ENCODE measurements at regions not wholly inside any gene's neighbourhood (a gene's known extent, or its start where the extent isn't known, plus 50 kb on each side); places are given as distances from the start of the nearest gene placed in this dataset.

DNA sequence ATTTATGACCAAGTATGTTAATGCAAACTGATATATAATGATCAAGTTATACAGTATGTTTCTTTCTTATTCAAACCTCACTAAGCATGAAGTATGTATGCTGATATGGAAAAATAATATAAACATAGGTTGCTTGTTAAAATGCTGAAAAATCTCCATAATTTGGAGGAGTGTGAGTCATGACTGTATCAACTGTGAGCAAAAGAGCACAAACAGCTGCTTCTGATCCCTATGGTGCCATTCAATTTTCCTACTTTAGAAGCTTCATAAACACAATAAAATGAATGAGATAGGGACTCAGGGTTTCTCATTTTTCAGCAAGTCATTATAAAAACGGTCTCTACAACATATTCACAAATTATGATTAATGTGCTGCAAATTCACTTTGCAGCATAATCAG lies 129.9 kb upstream of the TFPI start:
- H3K4me1 ChIP-seq (ENCODE audit: control insufficient read depth in 4 of 4, insufficient read depth in 4 of 4, low read length in 3 of 4): no peaks in the 10 kb centered on the region
- no peak for TF ChIP-seq RXRA (IDR thresholded peaks at IDR 0.05)
- TF ChIP-seq, protein P1, sequence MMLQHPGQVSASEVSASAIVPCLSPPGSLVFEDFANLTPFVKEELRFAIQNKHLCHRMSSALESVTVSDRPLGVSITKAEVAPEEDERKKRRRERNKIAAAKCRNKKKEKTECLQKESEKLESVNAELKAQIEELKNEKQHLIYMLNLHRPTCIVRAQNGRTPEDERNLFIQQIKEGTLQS (IDR thresholded peaks at IDR 0.05): no peak
- TF ChIP-seq GABPA (IDR thresholded peaks at IDR 0.05 in 1 of 2, conservative IDR thresholded peaks at IDR 0.05 in 1 of 2): no peak
- TF ChIP-seq, protein P2, sequence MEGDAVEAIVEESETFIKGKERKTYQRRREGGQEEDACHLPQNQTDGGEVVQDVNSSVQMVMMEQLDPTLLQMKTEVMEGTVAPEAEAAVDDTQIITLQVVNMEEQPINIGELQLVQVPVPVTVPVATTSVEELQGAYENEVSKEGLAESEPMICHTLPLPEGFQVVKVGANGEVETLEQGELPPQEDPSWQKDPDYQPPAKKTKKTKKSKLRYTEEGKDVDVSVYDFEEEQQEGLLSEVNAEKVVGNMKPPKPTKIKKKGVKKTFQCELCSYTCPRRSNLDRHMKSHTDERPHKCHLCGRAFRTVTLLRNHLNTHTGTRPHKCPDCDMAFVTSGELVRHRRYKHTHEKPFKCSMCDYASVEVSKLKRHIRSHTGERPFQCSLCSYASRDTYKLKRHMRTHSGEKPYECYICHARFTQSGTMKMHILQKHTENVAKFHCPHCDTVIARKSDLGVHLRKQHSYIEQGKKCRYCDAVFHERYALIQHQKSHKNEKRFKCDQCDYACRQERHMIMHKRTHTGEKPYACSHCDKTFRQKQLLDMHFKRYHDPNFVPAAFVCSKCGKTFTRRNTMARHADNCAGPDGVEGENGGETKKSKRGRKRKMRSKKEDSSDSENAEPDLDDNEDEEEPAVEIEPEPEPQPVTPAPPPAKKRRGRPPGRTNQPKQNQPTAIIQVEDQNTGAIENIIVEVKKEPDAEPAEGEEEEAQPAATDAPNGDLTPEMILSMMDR (IDR thresholded peaks at IDR 0.05; ENCODE audit: low read depth, low read length, missing input control): no peak
- no peak overlapping the region for H3K27ac ChIP-seq (ENCODE audit: low read depth in 1 of 2, low read length in 2 of 2)
- H3K27me3 ChIP-seq (ENCODE audit: control insufficient read depth in 4 of 4, insufficient read depth in 4 of 4, low read length in 3 of 4): no peaks in the 10 kb centered on the region
- H3K9me3 ChIP-seq (ENCODE audit: control insufficient read depth in 4 of 4, low read length in 3 of 4): no peaks in the 10 kb centered on the region
- H3K4me3 ChIP-seq (ENCODE audit: low read depth in 1 of 3, low read length in 3 of 3): no peak overlapping the region
- DNase-seq (ENCODE audit: low spot score): no peak
- WGBS: 50% methylated on average over 1 of the region's 1 CpG
- no peaks in the 10 kb centered on the region for H3K36me3 ChIP-seq (ENCODE audit: control insufficient read depth in 4 of 4, insufficient read depth in 3 of 4, low read depth in 1 of 4, low read length in 3 of 4)
- H3K9ac ChIP-seq (ENCODE audit: low read depth in 1 of 2, low read length in 2 of 2): no peak overlapping the region

DNA sequence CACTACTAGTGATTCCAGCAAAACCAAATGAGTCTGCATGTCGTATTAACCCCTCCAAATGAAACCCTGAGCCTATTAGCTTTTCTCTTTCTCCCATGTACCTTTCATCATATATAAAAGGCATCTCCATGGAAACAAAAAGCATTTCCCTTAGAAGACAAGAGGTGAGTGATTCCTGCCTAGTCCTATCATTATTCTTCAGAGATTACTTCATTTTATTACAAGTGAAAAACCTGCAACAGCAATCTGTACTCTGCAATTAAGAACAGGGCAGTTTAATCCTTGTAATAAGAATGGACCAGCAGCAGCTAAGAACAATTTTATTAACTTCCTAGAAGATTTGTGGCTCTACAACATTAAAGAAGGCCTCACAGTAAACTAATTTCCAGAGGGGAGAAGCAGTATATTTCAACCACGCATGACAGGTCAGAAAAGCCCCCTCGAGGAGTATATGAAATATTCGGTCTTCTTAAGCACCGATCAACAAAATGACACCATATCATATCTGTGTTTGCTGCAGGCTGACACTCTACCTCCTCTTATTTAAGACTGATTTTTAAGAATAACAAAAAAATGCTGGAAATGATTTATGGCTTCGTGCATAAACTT lies 132.3 kb upstream of the TFPI start:
- no peak overlapping the region for H3K9ac ChIP-seq (ENCODE audit: low read depth in 1 of 2, low read length in 2 of 2)
- no peaks in the 10 kb centered on the region for H3K9me3 ChIP-seq (ENCODE audit: control insufficient read depth in 4 of 4, low read length in 3 of 4)
- no peaks in the 10 kb centered on the region for H3K4me1 ChIP-seq (ENCODE audit: control insufficient read depth in 4 of 4, insufficient read depth in 4 of 4, low read length in 3 of 4)
- DNase-seq (ENCODE audit: low spot score): no peak
- TF ChIP-seq YY1 (IDR thresholded peaks at IDR 0.05) (no peak), HNF4G (IDR thresholded peaks at IDR 0.05) (no peak), JUND (IDR thresholded peaks at IDR 0.05) (no peak), SP1 (IDR thresholded peaks at IDR 0.05) (no peak)
- H3K27me3 ChIP-seq (ENCODE audit: control insufficient read depth in 4 of 4, insufficient read depth in 4 of 4, low read length in 3 of 4): no peaks in the 10 kb centered on the region
- H3K27ac ChIP-seq (ENCODE audit: low read depth in 1 of 2, low read length in 2 of 2): no peak overlapping the region
- H3K36me3 ChIP-seq (ENCODE audit: control insufficient read depth in 4 of 4, insufficient read depth in 3 of 4, low read depth in 1 of 4, low read length in 3 of 4): no peaks in the 10 kb centered on the region
- H3K4me3 ChIP-seq (ENCODE audit: low read depth in 1 of 3, low read length in 3 of 3): no peak overlapping the region
- 80% methylated on average over 6 of the region's 6 CpGs for WGBS

DNA sequence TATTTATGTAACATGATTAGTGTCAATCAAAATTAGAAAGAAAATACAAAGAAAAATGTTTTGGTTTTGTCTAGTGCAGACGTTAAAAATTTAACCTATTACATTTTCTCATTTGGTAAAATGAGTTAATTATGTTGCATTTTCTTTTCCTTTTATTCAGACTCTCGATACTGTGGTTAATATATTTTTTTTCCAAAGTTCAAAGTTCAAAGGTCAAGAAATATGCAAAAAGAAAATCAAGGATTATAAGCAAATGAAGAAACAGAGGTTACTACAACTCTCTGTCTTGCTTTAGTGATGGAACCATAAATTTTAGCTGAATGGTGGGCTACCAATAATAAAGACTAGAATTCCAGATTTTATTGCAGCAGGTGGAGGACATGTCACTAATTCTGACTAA lies 133.3 kb upstream of the TFPI start:
- TF ChIP-seq, protein P3, sequence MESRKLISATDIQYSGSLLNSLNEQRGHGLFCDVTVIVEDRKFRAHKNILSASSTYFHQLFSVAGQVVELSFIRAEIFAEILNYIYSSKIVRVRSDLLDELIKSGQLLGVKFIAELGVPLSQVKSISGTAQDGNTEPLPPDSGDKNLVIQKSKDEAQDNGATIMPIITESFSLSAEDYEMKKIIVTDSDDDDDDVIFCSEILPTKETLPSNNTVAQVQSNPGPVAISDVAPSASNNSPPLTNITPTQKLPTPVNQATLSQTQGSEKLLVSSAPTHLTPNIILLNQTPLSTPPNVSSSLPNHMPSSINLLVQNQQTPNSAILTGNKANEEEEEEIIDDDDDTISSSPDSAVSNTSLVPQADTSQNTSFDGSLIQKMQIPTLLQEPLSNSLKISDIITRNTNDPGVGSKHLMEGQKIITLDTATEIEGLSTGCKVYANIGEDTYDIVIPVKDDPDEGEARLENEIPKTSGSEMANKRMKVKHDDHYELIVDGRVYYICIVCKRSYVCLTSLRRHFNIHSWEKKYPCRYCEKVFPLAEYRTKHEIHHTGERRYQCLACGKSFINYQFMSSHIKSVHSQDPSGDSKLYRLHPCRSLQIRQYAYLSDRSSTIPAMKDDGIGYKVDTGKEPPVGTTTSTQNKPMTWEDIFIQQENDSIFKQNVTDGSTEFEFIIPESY (IDR thresholded peaks at IDR 0.05): no peak
- TF ChIP-seq, protein P1 (IDR thresholded peaks at IDR 0.05): no peak
- TF ChIP-seq FOXA1 (IDR thresholded peaks at IDR 0.05): no peak
- TF ChIP-seq, protein P2 (IDR thresholded peaks at IDR 0.05; ENCODE audit: low read depth, low read length, missing input control): no peak
- no peak for TF ChIP-seq HNF4G (IDR thresholded peaks at IDR 0.05)
- TF ChIP-seq YY1 (IDR thresholded peaks at IDR 0.05): no peak
- no peak for TF ChIP-seq RXRA (IDR thresholded peaks at IDR 0.05)
- no peak for TF ChIP-seq GABPA (IDR thresholded peaks at IDR 0.05 in 1 of 2, conservative IDR thresholded peaks at IDR 0.05 in 1 of 2)
- TF ChIP-seq HNF4A (conservative IDR thresholded peaks at IDR 0.05): no peak
- no peak for TF ChIP-seq SP1 (IDR thresholded peaks at IDR 0.05)
- TF ChIP-seq JUND (IDR thresholded peaks at IDR 0.05): no peak
- no peak for TF ChIP-seq NR2F2 (IDR thresholded peaks at IDR 0.05)
- TF ChIP-seq FOXA2 (IDR thresholded peaks at IDR 0.05): no peak
- TF ChIP-seq RAD21 (IDR thresholded peaks at IDR 0.05): no peak
- TF ChIP-seq EGR1 (IDR thresholded peaks at IDR 0.05; ENCODE audit: low read depth in 2 of 2): no peak
- TF ChIP-seq, protein P4, sequence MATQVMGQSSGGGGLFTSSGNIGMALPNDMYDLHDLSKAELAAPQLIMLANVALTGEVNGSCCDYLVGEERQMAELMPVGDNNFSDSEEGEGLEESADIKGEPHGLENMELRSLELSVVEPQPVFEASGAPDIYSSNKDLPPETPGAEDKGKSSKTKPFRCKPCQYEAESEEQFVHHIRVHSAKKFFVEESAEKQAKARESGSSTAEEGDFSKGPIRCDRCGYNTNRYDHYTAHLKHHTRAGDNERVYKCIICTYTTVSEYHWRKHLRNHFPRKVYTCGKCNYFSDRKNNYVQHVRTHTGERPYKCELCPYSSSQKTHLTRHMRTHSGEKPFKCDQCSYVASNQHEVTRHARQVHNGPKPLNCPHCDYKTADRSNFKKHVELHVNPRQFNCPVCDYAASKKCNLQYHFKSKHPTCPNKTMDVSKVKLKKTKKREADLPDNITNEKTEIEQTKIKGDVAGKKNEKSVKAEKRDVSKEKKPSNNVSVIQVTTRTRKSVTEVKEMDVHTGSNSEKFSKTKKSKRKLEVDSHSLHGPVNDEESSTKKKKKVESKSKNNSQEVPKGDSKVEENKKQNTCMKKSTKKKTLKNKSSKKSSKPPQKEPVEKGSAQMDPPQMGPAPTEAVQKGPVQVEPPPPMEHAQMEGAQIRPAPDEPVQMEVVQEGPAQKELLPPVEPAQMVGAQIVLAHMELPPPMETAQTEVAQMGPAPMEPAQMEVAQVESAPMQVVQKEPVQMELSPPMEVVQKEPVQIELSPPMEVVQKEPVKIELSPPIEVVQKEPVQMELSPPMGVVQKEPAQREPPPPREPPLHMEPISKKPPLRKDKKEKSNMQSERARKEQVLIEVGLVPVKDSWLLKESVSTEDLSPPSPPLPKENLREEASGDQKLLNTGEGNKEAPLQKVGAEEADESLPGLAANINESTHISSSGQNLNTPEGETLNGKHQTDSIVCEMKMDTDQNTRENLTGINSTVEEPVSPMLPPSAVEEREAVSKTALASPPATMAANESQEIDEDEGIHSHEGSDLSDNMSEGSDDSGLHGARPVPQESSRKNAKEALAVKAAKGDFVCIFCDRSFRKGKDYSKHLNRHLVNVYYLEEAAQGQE (IDR thresholded peaks at IDR 0.05): no peak
- no peak for TF ChIP-seq TAF1 (conservative IDR thresholded peaks at IDR 0.05)

More for the DNA sequence above, 133.3 kb upstream of the TFPI start:
- Histone ChIP-seq H3K9me3 (ENCODE audit: control insufficient read depth in 4 of 4, low read length in 3 of 4) (no peaks in the 10 kb centered on the region), H3K4me1 (ENCODE audit: control insufficient read depth in 4 of 4, insufficient read depth in 4 of 4, low read length in 3 of 4) (no peaks in the 10 kb centered on the region), H3K9ac (ENCODE audit: low read depth in 1 of 2, low read length in 2 of 2) (no peak overlapping the region), H3K36me3 (ENCODE audit: control insufficient read depth in 4 of 4, insufficient read depth in 3 of 4, low read depth in 1 of 4, low read length in 3 of 4) (no peaks in the 10 kb centered on the region), H3K27me3 (ENCODE audit: control insufficient read depth in 4 of 4, insufficient read depth in 4 of 4, low read length in 3 of 4) (no peaks in the 10 kb centered on the region), H3K4me3 (ENCODE audit: low read depth in 1 of 3, low read length in 3 of 3) (no peak overlapping the region), H3K27ac (ENCODE audit: low read depth in 1 of 2, low read length in 2 of 2) (no peak overlapping the region)
- 66% methylated on average over 2 of the region's 2 CpGs for WGBS
- DNase-seq (ENCODE audit: low spot score): no peak

Data from liver (tissue), 8 donors.